ENCODE measurements at regions not wholly inside any gene's neighbourhood (a gene's known extent, or its start where the extent isn't known, plus 50 kb on each side); places are given as distances from the start of the nearest gene placed in this dataset.

- no peak overlapping the region for H3K4me3 Mint-ChIP-seq
- H3K27me3 Mint-ChIP-seq: no peaks in the 10 kb centered on the region
- H3K4me1 Mint-ChIP-seq (ENCODE audit: low read depth): peaks cover 53% of the 10 kb centered on the region
- H3K36me3 Mint-ChIP-seq: peaks cover 15% of the 10 kb centered on the region
- no peaks in the 10 kb centered on the region for H3K9me3 Mint-ChIP-seq (ENCODE audit: low read depth)
- H3K27ac Mint-ChIP-seq: peak overlapping the region; percentile 34
Measured at GRCh38 chr14:71472356-71473340, 459.6 kb upstream of the RGS6 start.

GRCh38 chr14:71473843-71474242, 458.4 kb upstream of the RGS6 start:
- Mint-ChIP-seq H3K36me3 (peaks cover 13% of the 10 kb centered on the region), H3K4me3 (no peak overlapping the region), H3K4me1 (ENCODE audit: low read depth) (peaks cover 63% of the 10 kb centered on the region), H3K9me3 (ENCODE audit: low read depth) (no peaks in the 10 kb centered on the region), H3K27ac (peak overlapping the region; percentile 66), H3K27me3 (no peaks in the 10 kb centered on the region)

- no peaks in the 10 kb centered on the region for H3K27me3 Mint-ChIP-seq
- no peak overlapping the region for H3K4me3 Mint-ChIP-seq
- H3K9me3 Mint-ChIP-seq (ENCODE audit: low read depth): no peaks in the 10 kb centered on the region
- H3K27ac Mint-ChIP-seq: no peak overlapping the region
- H3K36me3 Mint-ChIP-seq: peaks cover 15% of the 10 kb centered on the region
- peaks cover 64% of the 10 kb centered on the region for H3K4me1 Mint-ChIP-seq (ENCODE audit: low read depth)
Measured at GRCh38 chr14:71474301-71475265, 457.6 kb upstream of the RGS6 start.

- Mint-ChIP-seq H3K27ac (peak overlapping the region; percentile 2), H3K4me1 (ENCODE audit: low read depth) (peaks cover 58% of the 10 kb centered on the region)
Measured at GRCh38 chr14:71475916-71476315, 456.3 kb upstream of the RGS6 start.

GRCh38 chr14:71478542-71478941, 453.7 kb upstream of the RGS6 start:
- Mint-ChIP-seq H3K4me3 (peak overlapping the region; percentile 42), H3K36me3 (peaks cover 10% of the 10 kb centered on the region), H3K4me1 (ENCODE audit: low read depth) (peaks cover 44% of the 10 kb centered on the region), H3K9me3 (ENCODE audit: low read depth) (no peaks in the 10 kb centered on the region), H3K27ac (peak overlapping the region; percentile 17), H3K27me3 (no peaks in the 10 kb centered on the region)

More at GRCh38 chr14:71475916-71476315, 456.3 kb upstream of the RGS6 start:
- Mint-ChIP-seq H3K9me3 (ENCODE audit: low read depth) (no peaks in the 10 kb centered on the region), H3K27me3 (no peaks in the 10 kb centered on the region), H3K36me3 (peaks cover 13% of the 10 kb centered on the region), H3K4me3 (no peak overlapping the region)

GRCh38 chr14:71481021-71481654, 451.1 kb upstream of the RGS6 start:
- H3K4me1 Mint-ChIP-seq (ENCODE audit: low read depth): peaks cover 28% of the 10 kb centered on the region
- no peaks in the 10 kb centered on the region for H3K27me3 Mint-ChIP-seq
- H3K4me3 Mint-ChIP-seq: no peak overlapping the region
- H3K27ac Mint-ChIP-seq: no peak overlapping the region
- no peaks in the 10 kb centered on the region for H3K9me3 Mint-ChIP-seq (ENCODE audit: low read depth)
- H3K36me3 Mint-ChIP-seq: peaks cover 7% of the 10 kb centered on the region

- Mint-ChIP-seq H3K27me3 (no peaks in the 10 kb centered on the region), H3K4me3 (no peak overlapping the region), H3K27ac (no peak overlapping the region), H3K36me3 (peaks cover 15% of the 10 kb centered on the region), H3K9me3 (ENCODE audit: low read depth) (no peaks in the 10 kb centered on the region), H3K4me1 (ENCODE audit: low read depth) (peaks cover 30% of the 10 kb centered on the region)
Measured at GRCh38 chr14:71482671-71483070, 449.6 kb upstream of the RGS6 start.

- H3K9me3 Mint-ChIP-seq (ENCODE audit: low read depth): no peaks in the 10 kb centered on the region
- peaks cover 29% of the 10 kb centered on the region for H3K4me1 Mint-ChIP-seq (ENCODE audit: low read depth)
- peaks cover 16% of the 10 kb centered on the region for H3K36me3 Mint-ChIP-seq
- no peak overlapping the region for H3K4me3 Mint-ChIP-seq
- H3K27ac Mint-ChIP-seq: no peak overlapping the region
- no peaks in the 10 kb centered on the region for H3K27me3 Mint-ChIP-seq
Measured at GRCh38 chr14:71483154-71483553, 449.1 kb upstream of the RGS6 start.

GRCh38 chr14:71485833-71486232, 446.4 kb upstream of the RGS6 start:
- Mint-ChIP-seq H3K27me3 (no peaks in the 10 kb centered on the region), H3K4me3 (no peak overlapping the region), H3K4me1 (ENCODE audit: low read depth) (peaks cover 24% of the 10 kb centered on the region), H3K36me3 (peaks cover 13% of the 10 kb centered on the region), H3K9me3 (ENCODE audit: low read depth) (no peaks in the 10 kb centered on the region), H3K27ac (no peak overlapping the region)

GRCh38 chr14:71486279-71486678, 445.9 kb upstream of the RGS6 start:
- Mint-ChIP-seq H3K4me1 (ENCODE audit: low read depth) (peaks cover 26% of the 10 kb centered on the region), H3K4me3 (no peak overlapping the region), H3K9me3 (ENCODE audit: low read depth) (no peaks in the 10 kb centered on the region), H3K36me3 (peaks cover 14% of the 10 kb centered on the region), H3K27ac (no peak overlapping the region), H3K27me3 (no peaks in the 10 kb centered on the region)

- peaks cover 30% of the 10 kb centered on the region for H3K4me1 Mint-ChIP-seq (ENCODE audit: low read depth)
- H3K9me3 Mint-ChIP-seq (ENCODE audit: low read depth): no peaks in the 10 kb centered on the region
- H3K27ac Mint-ChIP-seq: no peak overlapping the region
- H3K27me3 Mint-ChIP-seq: no peaks in the 10 kb centered on the region
- peaks cover 18% of the 10 kb centered on the region for H3K36me3 Mint-ChIP-seq
- H3K4me3 Mint-ChIP-seq: no peak overlapping the region
Measured at GRCh38 chr14:71487449-71487848, 444.8 kb upstream of the RGS6 start.

- Mint-ChIP-seq H3K9me3 (ENCODE audit: low read depth) (no peaks in the 10 kb centered on the region), H3K36me3 (peaks cover 18% of the 10 kb centered on the region), H3K27ac (no peak overlapping the region), H3K4me1 (ENCODE audit: low read depth) (peaks cover 30% of the 10 kb centered on the region), H3K4me3 (no peak overlapping the region), H3K27me3 (no peaks in the 10 kb centered on the region)
Measured at GRCh38 chr14:71487941-71488340, 444.3 kb upstream of the RGS6 start.

- H3K4me1 Mint-ChIP-seq (ENCODE audit: low read depth): peaks cover 25% of the 10 kb centered on the region
- H3K27me3 Mint-ChIP-seq: no peaks in the 10 kb centered on the region
- peaks cover 16% of the 10 kb centered on the region for H3K36me3 Mint-ChIP-seq
- no peaks in the 10 kb centered on the region for H3K9me3 Mint-ChIP-seq (ENCODE audit: low read depth)
- no peak overlapping the region for H3K4me3 Mint-ChIP-seq
- H3K27ac Mint-ChIP-seq: no peak overlapping the region
Measured at GRCh38 chr14:71488703-71489191, 443.5 kb upstream of the RGS6 start.

- peaks cover 18% of the 10 kb centered on the region for H3K36me3 Mint-ChIP-seq
- H3K4me3 Mint-ChIP-seq: no peak overlapping the region
- H3K9me3 Mint-ChIP-seq (ENCODE audit: low read depth): no peaks in the 10 kb centered on the region
- H3K4me1 Mint-ChIP-seq (ENCODE audit: low read depth): peaks cover 26% of the 10 kb centered on the region
- H3K27ac Mint-ChIP-seq: no peak overlapping the region
- no peaks in the 10 kb centered on the region for H3K27me3 Mint-ChIP-seq
Measured at GRCh38 chr14:71489742-71490141, 442.5 kb upstream of the RGS6 start.
